Fibroblast of skin of right biceps (primary cell): ENCODE measurements at regions not wholly inside any gene's neighbourhood (a gene's known extent, or its start where the extent isn't known, plus 50 kb on each side); places are given as distances from the start of the nearest gene placed in this dataset.
"Not testable (repeated sequence)": the region's sequence is repeated elsewhere in the genome, so short reads cannot be mapped to it uniquely, and the experiment has no call there.

Experiments used
- DNase-seq: peaks from one replicate; pipeline ENCODE4 v3.0.0-alpha.2; 2013

DNA sequence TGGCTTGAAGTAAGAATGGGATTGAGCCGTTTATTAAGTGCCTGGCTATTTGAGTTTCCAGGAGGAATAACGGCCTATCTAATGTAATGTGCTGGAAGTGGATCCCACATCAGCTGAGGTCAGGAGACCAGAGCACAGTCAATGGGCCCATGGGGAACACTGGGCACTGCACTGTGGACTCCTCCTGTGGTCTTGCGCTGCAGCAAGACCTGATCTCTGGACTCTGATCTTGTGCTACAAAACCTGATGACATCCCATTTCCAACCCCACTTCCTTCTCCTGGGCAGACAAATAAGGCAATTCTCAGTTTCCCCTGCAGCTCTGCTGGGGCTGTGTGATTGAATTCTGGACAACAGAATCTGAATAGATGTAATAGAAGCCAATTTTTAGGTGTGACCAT lies 151.7 kb upstream of the ADCY2 start:
- DNase-seq = no peak

DNA sequence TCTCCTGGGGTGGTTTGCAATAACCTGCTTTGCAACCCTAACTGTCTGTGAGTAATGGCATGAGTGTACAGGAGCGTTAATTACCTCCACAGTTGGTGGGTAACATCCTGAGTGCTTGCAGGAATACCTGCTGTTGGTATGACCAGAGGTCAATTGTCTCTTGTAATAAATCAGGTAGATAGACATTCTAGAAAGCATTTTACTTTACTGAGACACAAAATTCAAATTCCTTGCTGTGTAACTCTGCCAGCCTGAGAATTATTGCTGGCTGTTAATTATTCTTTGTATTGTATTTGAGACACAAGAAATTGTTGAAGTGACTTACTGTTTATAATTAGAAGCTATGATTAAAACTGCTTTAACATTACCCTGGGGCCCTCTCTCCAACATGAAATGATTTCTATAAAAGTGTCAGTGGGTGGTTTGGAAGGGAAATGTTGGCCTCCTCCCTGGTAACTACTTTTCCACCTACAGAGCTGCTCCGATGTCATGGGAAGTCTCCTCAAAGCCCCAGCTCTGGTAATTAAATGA lies 150.8 kb upstream of the ADCY2 start:
- no peak for DNase-seq

DNA sequence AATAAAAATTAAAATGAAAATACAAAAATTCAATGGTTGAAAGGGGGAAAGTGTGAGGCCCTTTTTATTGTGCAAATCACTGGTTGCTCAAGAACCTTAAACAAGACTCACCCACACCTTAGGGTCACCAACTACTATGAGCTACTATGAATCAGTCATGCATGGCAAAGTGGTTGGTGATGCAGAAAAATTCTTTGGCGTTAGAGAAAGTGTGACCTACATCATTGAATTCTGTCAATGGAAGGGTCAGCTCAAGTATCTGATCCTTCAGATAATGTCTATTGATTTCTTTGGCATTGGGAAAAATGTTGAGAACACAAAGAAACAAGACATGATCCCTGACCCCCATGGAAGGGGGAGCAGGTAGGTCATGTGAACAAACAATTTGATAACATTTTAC lies 149.7 kb upstream of the ADCY2 start:
- no peak for DNase-seq

DNA sequence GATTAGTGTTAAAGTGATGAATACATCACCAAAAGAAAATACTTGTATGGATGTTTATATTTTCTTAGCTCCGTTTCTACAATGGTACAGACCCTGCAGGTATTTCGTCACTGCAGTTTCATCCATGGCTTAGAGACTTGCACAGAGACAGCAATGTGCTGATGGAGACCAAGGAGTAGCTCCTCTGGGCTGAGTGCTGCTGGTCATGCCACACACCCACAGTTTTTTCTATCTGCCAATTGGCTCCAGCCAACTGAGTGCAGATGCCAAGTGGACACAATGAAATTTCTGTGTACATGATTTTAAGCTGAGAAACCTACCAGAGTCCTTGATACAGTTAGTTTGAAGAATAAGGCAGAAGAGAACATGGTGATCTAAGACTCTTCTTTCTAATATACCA lies 145.9 kb upstream of the ADCY2 start:
- no peak for DNase-seq

DNA sequence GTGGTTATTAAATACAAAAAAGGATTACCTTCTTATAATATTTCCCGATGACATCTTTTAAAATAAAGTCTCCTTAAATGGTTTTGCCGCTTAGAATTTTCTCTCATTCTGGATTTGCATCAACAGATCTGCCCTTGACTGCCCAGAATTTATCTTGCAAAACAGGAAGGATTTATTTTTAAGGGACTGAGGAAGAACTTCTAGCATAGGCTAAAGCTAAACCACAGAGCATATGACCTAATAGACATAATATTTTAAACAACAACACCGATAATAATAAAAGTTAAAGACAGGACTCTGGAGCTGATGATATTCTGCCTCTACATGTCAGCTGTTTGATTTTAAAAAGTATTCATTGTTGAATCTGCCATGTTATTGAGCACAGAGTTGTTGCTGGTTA lies 145.3 kb upstream of the ADCY2 start:
- no peak for DNase-seq

DNA sequence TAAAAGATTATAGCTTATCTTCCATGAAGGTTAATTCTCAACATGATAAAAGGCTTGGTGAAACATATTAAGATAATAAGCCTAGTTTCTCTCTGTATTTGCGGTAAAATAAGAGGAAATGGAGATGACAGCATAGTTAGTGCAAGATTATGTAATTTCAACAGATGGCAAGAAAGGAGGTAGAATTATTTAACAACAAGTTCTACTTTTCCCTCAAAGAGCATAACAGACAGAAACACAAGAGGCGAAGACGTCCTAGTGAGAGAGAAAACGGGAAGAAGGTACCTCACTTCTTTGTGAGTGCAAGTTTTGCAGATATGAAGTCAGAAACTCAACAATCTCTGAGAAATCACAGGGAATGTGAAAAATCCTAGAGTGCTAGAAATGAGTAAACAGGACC lies 144.8 kb upstream of the ADCY2 start:
- DNase-seq = no peak

DNA sequence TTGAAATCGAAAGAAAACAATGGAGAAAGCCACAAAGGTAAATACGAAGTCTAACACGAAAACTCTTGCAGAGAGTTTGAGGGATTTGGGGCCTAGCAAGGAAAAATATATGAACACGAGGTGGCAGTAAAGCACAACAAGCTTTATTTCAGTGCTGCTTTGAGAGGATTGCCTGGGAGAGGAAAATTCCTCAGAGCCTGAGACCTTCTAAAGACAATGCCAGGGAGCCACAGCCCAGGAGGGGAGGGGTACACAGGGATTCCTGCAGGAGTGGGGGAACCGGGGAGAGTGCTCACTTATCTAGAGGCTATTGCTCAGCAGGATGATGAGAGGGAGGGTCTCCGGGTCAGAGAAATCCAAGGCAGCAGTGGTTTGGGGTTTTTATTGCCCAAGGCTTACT lies 134.9 kb upstream of the ADCY2 start:
- DNase-seq = peak; percentile 39

DNA sequence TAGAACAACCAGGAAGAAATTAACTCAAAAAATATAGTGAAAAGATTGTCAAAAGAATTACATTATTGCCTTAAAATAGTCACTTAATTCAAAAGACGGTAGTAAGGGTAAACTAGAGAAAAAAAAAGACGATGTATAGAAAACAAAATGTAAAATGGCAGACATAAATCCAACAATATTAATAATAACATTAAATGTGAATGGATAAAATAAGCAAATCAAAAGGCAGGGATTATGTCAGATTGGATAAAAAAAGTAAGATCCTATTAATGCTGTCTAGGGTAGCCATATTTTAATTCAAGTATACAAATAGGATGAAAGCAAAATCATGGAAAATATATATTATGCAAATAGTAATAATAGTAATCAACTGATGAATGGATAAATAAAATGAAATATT lies 134.0 kb upstream of the ADCY2 start:
- DNase-seq = no peak

DNA sequence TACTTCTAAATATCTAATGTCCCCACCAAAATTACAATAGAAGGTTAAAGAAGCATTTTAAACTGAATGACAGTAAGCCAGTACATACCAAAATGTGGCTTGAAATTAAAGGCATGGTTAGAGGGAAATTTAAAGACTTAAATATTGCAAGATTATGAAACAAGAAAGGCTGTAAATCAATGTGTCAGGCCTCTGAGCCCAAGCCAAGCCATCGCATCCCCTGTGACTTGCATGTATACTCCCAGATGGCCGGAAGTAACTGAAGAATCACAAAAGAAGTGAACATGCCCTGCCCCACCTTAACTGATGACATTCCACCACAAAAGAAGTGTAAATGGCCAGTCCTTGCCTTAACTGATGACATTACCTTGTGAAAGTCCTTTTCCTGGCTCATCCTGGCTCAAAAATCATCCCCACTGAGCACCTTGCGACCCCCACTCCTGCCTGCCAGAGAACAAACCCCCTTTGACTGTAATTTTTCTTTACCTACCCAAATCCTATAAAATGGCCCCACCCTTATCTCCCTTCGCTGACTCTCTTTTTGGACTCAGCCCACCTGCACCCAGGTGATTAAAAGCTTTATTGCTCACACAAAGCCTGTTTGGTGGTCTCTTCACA lies 132.4 kb upstream of the ADCY2 start:
- DNase-seq = not testable (repeated sequence)

DNA sequence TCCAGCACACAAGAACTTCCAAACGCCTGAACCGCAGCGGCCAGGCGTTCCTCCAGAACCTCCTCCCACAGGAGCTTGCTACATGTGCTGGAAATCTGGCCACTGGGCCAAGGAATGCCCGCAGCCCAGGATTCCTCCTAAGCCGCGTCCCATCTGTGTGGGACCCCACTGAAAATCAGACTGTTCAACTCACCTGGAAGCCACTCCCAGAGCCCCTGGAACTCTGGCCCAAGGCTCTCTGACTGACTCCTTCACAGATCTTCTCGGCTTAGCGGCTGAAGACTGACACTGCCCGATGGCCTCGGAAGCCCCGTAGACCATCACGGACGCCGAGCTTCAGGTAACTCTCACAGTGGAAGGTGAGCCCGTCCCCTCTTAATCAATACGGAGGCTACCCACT lies 130.2 kb upstream of the ADCY2 start:
- not testable (repeated sequence) for DNase-seq

DNA sequence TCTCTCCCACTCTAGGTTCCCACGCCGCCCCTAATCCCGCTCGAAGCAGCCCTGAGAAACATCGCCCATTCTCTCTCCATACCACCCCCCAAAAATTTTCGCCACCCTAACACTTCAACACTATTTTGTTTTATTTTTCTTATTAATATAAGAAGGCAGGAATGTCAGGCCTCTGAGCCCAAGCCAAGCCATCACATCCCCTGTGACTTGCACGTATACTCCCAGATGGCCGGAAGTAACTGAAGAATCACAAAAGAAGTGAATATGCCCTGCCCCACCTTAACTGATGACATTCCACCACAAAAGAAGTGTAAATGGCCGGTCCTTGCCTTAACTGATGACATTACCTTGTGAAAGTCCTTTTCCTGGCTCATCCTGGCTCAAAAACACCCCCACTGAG lies 127.2 kb upstream of the ADCY2 start:
- DNase-seq = not testable (repeated sequence)

DNA sequence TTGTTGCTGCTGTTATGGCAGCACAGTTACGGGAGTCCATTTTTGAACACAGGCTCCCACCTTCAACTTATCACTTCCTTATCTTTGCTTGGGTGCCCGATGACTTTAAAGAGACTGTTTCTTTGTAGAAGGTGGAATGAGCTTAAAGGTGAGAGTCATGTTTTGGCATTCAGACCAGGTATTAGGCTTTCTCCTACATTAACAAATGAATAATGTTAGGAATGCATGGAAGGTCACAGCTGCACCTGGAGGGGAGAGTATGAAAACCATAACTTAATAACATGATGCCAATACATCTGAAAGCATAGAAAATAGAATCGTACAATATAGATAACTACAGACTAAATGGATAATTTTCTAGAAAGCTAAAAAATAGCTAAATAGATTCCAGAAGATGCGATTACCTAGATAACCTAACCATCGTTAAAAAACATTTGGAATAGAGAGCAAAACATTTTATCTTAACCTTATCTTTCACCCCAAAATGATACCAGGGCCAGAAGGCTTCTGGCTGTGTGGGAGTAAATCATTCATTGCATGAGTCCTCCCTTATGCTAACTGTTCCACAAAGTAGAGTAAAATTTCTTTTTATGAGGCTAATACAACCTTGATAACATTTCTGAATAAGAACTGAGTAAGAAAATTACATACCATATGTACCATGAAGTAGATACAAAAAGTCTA lies 126.2 kb upstream of the ADCY2 start:
- DNase-seq = no peak

DNA sequence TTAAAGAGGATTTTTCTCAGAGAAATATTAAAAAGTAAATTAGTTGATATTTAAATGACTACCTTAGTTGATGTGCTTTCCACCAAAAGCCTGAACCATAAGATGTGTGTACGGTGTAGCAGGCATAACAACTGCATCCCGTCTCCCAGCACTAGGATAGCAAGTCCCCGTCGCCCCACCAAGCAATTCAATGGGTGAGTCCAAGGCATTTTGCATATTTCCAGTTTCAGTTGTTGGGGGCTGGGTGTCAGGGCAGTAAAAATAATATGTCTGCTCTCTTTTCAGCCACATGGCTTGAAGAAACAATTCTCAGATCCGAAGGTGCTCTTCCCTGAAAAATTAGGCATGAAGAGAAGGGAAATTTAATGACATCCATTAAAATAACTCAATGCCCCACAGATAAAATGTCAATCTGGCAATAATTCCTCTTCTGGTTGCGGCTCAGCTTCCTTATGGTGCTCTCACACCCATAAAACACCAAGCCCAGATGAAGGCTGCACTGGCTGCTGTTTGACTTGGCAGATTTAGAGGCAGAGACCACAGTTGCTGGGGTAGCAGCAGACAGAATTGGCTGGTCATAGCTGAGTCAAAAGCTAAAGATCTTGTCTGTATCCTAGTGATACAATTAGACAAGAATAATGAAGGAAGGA lies 124.4 kb upstream of the ADCY2 start:
- DNase-seq = no peak

DNA sequence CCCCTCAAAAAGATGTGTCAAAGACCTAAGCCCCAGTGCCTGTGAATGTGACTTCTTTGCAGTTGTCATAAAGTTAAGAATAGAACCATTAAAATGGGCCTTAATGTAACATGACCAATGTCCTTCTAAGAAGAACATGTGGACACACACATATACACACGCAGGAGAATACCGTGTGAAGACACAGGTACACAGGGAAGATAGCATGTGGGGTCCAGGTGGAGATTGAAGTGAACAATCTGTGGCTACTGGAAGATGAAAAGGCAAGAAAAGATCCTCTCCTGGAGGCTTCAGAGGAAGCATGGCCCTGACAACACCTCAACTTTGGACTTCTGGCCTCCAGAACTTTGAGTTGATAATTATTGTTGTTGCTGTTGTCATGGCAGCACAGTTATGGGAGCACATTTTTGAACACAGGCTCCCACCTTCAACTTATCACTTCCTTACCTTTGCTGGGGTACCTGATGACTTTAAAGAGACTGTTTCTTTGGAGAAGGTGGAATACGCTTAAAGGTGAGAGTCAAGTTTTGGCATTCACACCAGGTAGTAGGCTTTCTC lies 123.5 kb upstream of the ADCY2 start:
- no peak for DNase-seq

DNA sequence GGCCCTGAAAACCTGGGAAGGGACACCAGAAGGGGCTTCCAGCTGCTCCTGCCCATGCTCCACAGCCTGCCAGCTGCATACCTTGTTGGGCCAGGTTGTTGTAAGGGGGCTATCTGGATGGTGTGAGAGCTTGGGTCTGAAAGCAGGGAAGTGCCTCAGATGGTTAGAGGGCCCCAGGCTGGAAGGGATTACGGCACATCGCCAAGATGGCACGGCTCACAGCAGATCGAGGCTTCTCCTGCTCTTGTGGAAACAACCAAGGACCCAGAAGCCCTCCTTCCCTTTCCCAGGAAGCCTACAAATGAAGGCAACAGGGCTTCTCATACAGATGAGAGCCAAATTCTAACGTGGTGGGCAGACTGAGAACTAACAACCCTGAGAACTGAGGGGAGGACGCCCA lies 121.7 kb upstream of the ADCY2 start:
- no peak for DNase-seq

DNA sequence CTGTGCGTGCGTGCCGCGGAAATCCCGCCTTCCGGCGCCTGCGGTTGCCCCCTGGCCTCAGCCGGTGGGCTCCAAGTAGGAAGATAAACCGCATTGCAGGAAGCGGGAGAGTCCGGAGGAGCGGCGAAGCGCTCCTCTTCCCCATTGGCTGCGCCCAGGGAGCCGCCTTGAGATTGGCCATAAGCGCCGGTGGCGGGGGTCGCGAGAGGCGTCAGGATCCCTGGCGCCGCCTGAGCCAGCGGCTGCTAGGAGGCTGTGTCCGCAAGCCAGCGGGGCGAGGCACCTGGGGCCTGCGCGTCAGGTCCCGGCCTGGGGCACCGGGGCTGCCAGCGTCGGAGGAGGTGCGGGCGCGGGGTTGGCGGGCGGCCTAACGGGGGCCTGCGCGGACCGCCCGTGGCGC lies 106.3 kb upstream of the ADCY2 start:
- not testable (repeated sequence) for DNase-seq

DNA sequence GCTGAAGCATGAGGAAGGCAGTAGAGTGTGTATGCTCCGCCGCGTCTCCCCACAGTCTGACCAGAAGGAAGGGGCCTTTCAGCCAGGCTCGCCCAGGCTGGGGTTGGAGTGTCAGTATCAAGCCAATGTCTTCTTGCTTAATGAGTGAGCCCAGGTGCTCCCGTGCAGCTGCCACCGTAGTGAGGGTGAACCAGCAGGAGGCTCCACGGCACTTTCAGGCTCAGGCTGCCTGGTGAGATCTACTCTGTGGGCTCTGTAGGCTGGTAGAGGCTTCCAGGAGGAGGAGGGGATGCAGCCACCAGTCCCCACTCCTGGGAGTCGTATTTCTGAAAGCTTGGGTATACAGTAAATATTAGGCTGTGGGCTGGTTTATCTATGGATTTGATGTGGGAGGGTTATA lies 98.1 kb upstream of the ADCY2 start:
- DNase-seq = not testable (repeated sequence)

DNA sequence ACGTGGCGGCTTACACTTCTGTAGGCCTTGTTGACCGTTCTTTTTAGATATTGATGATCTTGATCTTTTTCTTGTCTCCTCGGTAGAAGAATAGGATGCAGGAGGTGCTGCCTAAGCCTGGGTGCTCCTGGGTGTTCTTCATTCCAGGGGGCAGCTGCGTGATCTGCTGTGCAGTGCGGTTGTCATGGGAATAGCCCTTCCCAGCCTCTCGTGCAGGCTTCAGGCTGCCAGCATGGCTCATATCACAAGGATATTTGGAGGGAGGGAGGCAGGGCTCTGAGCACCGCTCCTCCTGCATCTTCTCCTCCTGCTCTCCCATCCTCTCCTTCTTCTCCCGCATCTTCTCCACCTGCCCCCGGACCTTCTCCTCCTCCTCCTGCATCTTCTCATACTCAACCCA lies 96.2 kb upstream of the ADCY2 start:
- DNase-seq = not testable (repeated sequence)

DNA sequence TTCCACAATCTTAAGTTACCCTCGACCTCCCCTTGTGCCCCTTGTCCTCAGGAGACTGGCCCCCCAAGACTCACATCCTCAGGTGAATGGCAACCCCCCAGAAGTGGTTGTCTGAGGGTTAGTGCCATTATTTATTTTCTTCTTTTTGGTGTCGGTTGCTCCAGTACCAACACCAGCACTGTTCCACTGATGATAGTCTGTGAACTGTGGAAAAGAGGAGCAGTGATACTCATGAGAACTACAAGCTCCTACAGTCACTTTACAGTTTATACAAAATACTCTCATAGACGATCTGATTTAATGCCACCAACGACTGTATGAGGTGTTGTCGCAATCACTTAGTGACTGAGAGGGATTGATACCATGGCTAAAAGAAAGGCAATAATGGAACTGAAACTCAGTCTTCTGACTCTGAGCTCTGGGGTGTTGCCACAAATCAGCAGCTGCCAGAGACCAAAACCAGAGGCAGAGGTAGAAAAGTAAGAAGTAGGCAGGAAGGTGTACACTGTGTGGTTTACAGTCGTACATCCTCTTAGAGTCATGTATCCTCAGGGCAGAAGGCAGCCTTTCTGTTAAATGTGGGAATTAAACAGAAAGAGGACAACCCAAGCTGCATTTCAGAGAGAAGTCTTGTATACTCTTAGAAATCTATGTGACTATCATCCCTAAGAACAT lies 90.8 kb upstream of the ADCY2 start:
- DNase-seq = not testable (repeated sequence)

DNA sequence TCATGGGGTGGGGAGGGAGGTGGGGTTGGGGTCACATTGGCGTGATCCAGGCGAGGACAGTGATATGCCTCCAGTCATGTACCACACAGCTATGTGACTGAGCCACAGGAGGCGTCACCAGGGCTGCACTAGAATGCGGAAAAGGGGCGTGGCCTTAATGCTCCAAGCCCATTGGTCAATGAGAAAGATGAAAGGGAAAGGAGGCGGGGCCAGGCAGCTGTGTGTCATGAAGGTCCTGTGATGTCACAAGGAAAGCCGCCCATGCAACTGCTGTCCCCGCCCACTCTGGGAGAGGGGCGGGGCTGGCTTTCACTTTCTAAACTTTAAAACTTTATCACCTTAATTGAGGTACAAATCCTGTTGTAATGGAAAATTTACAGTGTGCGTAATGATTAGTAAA lies 89.4 kb upstream of the ADCY2 start:
- not testable (repeated sequence) for DNase-seq

DNA sequence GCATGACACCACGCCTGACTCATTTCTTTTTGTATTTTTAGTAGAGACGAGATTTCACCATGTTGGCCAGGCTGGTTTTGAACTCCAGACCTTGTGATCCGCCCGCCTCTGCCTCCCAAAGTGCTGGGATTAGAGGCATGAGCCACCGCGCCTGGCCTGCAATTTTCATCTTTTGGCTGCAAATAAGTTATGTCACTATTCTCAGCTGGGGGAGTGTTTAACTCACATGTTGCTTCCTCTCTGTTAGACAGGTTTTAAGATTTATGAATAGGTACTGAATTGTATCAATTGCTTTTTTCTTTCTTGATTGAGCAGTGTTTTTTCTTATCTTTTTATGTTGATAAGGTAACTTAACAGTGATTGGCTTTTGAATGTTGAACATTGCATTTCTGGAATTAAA lies 88.2 kb upstream of the ADCY2 start:
- DNase-seq = not testable (repeated sequence)

DNA sequence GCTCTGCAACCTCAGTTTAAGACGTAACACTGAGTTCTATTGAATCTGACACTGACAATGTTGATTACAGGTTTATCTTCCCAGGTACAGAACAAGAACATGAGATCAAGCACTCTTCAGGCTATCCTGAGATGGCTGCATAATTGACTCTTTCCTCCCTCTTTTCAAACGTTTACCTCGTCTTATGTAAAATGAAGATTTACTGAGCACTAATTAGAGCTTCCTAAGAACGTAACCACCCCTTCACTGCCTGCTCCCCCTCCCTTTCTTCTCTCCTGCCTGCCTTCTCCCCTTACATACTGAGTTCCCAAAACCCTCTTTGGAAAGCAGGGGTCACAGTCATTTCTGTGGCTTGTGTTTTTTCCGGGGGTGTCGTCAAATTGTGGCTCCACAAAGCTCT lies 86.2 kb upstream of the ADCY2 start:
- not testable (repeated sequence) for DNase-seq

DNA sequence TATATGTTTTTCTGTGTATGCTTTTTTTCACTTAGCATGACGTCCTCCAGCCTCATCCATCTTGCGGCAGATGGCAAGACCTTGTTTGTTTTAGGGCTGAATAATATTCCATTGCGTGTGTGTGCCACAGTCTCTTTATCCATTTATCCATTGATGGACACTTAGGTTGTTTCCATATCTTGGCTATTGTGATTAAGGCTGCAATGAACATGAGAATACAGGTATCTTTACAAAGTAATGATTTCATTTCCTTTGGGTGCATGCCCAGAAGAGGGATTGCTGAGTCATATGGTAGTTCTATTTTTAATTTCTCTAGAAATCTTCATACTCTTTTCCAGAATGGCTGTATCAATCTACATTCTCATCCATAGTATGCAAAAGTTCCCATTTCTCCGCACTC lies 85.3 kb upstream of the ADCY2 start:
- DNase-seq = peak; percentile 74
